Fibroblast of skin of right biceps (primary cell): ENCODE measurements at regions not wholly inside any gene's neighbourhood (a gene's known extent, or its start where the extent isn't known, plus 50 kb on each side); places are given as distances from the start of the nearest gene placed in this dataset.

Experiments used
- DNase-seq: peaks from one replicate; pipeline ENCODE4 v3.0.0-alpha.2; 2013

DNA sequence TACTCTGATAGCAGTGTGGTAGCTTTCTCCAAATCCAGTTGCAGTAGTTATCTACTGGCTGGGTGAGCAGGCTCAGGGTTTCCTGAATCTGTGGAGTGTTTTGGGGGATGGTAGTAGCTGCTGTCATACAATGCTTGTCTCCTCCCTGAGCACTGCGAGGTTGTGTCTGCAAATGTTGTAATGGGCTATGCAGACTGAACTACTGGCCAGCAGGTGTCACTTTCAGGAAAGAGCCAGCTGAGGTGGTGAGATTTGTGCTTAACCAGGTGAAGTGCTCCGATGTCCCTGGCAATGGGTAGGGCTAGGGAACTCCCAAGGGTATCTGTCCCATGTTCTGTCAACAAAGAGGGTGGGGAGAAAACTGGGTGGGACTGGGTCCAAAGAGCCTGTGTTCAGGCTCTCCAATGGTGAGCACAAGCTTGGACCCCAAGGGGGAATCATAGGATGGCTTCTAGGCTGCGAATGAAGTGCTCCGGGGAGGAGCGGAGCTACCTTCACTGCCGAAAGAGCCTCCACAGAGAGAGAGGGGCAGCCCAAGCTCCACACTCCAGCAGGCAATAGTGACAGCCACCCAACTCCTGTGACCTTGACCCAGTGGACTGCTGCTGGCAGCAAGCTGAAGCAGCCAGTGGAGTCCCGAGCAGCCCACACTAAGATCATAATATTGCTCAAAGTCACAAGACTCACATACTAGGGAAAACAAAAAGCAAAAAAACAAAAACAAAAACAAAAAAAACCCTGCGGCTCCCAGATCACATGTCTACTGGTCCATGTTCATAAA is 1324.0 kb upstream of the USP15 start:
- DNase-seq, result no peak

DNA sequence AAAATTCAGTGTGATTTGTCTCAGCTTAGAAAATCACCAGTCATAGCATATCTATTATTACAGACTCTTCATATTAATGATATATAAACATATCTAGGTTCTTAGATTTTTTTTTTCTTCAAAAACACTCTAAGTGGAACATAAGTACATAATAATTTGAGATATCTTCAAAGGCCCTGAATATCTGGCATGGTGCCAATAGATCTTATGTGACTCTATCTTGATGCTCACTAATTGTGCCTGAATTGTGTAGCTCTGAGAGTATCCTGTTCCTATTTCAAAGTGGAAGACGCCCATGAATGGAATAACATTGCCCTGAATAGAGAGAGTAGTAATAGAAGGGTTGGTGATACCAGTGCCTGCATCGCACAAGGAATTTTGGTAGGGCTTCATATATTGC is 1312.7 kb upstream of the USP15 start:
- no peak for DNase-seq

GRCh38 chr12:60967128-60967527 is 1293.1 kb upstream of the USP15 start:
- DNase-seq, result no peak

DNA sequence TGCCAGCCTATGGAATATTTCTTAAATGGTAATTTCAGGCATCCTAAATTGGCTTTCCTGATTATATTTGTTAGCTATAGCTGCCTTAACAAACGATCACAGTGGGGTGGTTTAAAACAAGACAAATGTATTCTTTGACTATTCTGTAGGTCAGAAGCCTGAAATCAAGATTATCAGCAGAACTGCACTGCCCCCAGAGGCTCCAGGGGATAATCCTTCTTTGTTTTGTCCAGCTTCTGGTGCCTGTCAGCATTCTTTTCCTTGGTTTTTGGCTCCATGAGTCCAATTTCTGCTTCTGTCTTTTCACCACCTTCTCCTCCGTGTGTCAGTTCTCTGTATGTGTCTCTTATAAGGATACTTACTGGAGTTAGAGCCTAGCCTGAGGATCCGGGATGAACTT is 1282.2 kb upstream of the USP15 start:
- DNase-seq, result no peak

DNA sequence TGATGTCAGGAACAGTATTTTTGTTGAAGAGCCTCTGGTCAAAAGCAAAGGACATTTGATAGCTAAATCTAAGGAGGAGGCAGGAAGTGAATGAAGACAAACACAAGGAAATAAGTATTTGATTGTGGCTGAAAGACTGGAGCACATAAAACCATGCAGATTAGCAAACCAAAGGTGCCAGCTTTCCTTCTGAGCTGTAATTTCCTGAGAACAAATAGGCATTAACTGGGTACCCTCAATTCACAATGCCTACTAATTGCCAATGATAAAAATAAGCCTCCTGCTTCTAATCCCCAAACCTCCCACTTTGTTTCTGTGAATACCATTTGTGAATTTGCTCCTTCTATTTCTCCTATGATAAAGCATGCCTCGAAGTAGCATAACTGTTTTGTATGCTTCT is 1279.6 kb upstream of the USP15 start:
- DNase-seq, result no peak

DNA sequence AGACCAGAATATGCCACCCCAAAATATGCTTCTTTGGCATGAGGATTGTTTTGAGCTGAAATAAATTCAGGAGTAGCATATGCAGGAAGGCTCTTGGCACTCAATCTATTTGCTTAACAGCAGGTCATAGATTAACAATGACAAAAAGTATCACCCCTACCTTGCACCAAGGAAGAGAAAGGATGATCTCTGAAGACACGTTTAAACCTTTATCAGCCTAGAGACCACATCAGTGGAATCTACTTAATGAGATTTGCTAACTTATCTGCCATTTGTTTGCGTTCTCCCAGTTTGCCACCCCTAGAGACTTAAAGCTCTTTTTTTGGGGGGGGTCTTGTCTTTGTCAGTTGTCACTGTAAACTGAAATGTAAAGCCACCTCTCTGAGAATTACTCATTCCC is 1278.7 kb upstream of the USP15 start:
- no peak for DNase-seq

GRCh38 chr12:60992087-60992486 is 1268.1 kb upstream of the USP15 start:
- no peak for DNase-seq

DNA sequence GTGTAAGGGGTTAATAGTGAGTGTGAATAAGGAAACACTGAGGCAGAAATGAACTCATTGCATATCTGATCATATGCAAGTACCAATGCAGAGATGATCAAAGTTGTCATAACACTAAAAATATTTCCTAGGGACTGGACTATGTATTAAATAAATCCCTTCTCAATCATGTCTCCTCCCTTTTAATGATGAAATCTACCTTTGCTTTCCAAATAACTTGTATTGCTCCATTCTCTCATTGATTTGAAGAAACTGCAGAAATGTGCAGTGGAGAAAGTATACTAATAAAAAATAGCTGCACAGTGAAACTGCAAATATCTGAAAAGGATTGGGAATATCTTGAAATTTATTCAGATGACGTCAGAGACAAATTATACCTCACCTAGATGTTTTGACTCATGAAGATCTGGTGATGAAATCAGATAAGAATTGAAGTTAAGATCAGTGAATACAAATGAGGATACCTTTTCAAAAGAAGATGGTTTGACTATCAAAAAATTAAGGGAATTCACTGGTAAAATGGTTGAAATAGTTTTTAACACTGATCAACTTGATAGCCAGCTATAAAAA is 1264.9 kb upstream of the USP15 start:
- no peak for DNase-seq

GRCh38 chr12:60997869-60998378 is 1262.3 kb upstream of the USP15 start:
- no peak for DNase-seq

GRCh38 chr12:61009192-61009591 is 1251.0 kb upstream of the USP15 start:
- no peak for DNase-seq

- no peak for DNase-seq
Measured at GRCh38 chr12:61011767-61012423, 1248.3 kb upstream of the USP15 start.

GRCh38 chr12:61018571-61018970 is 1241.6 kb upstream of the USP15 start:
- no peak for DNase-seq

- no peak for DNase-seq
Measured at GRCh38 chr12:61023231-61023630, 1237.0 kb upstream of the USP15 start.

- no peak for DNase-seq
Measured at GRCh38 chr12:61029516-61029915, 1230.7 kb upstream of the USP15 start.

DNA sequence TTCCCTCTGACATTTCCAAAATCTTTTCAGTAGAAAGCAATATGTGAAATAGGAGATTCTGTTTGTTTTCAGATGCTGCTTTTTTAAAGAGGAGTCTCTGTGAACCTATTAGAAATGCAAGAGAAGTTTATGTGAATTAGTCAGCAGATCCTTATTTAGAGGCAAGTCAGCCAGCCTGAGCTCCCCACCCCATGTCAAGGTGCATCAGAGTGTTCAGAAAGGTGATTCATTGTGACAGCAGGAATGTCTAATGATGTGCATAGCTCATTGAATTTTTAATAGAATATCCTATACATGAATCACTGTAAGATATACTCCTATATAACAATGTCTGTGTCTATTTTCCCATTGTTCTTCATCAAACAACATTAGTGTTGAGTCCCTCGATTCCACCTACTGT is 1222.4 kb upstream of the USP15 start:
- no peak for DNase-seq

DNA sequence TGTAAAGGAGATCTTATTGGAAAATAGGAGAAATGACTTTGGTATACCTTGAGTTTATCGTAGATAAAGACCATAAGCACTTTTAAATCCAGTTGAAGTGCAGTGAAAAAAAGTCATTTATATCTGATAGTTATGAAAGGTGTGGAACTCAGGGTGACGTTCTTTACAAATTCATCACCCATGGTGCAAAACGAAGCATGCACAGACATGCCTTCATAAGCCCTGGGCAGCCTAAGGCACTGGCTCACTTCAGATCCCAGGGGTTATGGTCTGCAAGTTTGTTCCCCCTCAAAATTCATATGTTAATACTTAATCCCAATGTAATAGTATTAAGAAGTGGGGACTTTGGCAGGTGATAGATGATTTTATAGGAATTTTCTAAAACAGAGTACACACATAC is 1216.4 kb upstream of the USP15 start:
- no peak for DNase-seq

- no peak for DNase-seq
Measured at GRCh38 chr12:61044766-61045165, 1215.4 kb upstream of the USP15 start.

DNA sequence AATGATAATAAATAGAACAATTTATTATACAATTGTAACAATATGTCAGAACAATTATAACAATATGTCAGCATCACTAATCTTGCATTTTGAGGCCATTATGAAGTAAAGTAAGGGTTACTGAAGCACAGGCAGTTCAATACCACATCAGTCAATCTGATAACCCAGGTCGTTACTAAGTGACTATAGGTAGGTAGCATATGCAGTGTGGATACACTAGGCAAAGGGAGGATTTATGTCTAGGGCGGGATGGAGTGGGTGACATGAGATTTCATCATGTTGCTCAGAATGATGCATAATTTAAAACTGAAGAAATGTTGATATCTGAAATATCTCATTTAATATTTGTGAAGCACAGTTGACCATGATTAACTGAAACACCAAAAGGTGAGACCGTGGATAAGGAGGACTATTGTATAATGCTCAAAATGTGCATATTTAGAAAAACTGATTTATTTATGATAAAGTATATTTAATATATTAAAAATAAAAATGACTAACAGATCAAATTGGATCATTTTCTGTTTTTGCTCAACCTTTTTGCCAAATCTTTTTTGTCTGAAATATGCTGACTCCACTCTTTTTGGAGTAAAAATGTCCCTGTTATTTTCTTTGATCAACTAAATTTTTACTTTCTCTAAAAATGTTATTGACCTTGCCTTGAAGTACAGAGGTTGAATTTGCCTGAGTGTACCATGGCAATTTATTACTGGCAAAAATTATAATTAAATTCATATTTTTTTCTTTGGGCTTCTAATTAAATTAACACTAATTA is 1189.4 kb upstream of the USP15 start:
- no peak for DNase-seq

GRCh38 chr12:61072717-61073116 is 1187.5 kb upstream of the USP15 start:
- DNase-seq, result no peak

DNA sequence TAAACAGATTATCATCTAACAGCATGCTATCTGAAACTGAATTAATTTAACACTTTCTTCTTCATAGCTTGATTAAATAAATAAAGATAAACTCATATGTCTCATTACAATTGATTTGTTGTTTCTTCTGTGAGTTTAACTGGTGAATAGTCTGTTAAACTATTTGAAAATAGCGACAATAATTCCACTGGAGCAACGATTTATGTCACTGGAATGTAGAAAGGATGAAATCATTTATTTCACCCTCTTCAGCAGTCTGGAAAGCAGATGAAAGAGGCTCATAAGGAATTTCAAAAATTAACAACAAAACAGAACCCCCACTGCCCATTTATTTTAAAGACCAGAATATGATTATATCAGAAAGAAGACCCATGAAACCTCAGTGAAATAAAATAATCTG is 1165.1 kb upstream of the USP15 start:
- DNase-seq, result no peak

- DNase-seq, result no peak
Measured at GRCh38 chr12:61098031-61098580, 1162.1 kb upstream of the USP15 start.

DNA sequence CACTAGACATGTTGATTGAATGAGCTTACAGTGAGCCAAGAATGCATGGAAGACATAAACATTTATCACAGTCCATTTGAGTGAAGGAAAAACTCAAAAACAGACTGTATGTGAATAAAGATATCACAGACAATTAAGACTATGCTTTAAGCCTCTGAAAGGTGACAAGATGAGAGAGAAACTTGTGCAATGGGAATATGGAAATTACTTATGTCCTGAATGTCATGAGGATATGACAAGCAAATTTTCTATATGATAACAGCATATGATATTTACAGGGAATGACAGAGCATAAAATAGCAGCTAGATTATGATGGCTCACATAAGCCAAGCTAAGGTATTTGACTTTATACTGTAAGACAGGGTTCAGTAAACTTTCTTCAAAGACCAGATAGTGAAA is 1153.1 kb upstream of the USP15 start:
- no peak for DNase-seq

GRCh38 chr12:61111218-61111617 is 1149.0 kb upstream of the USP15 start:
- DNase-seq, result no peak
